Endodermal cell (in vitro differentiated cells): ENCODE measurements at regions not wholly inside any gene's neighbourhood (a gene's known extent, or its start where the extent isn't known, plus 50 kb on each side); places are given as distances from the start of the nearest gene placed in this dataset.

Experiments
- DNase-seq: peaks from one replicate; pipeline ENCODE4 v3.0.0-alpha.2; 2017
- H3K27ac ChIP-seq: 2 replicates; pipeline ENCODE4 v1.5.1; 2013; ENCODE audit warnings: mild to moderate bottlenecking, low read depth, low read length, moderate library complexity
- H3K27me3 ChIP-seq: 2 replicates; pipeline ENCODE4 v1.6.1; 2013; ENCODE audit warnings: mild to moderate bottlenecking, low read length, moderate library complexity; ENCODE audit not compliant: insufficient read depth, control insufficient read depth, poor library complexity, severe bottlenecking
- H3K36me3 ChIP-seq: 2 replicates; pipeline ENCODE4 v1.7.0; 2013; ENCODE audit warnings: mild to moderate bottlenecking, low read length, moderate library complexity; ENCODE audit not compliant: control insufficient read depth, insufficient read depth
- H3K4me1 ChIP-seq: one replicate; pipeline ENCODE4 v1.7.0; 2013; ENCODE audit warnings: low read length; ENCODE audit not compliant: control insufficient read depth, insufficient read depth
- H3K4me3 ChIP-seq: 2 replicates; pipeline ENCODE4 v1.5.1; 2013; ENCODE audit warnings: mild to moderate bottlenecking, low read length, moderate library complexity
- H3K9ac ChIP-seq: 2 replicates; pipeline ENCODE4 v1.6.1; 2013; ENCODE audit warnings: mild to moderate bottlenecking, low read length, moderate library complexity; ENCODE audit not compliant: poor library complexity, severe bottlenecking; ENCODE audit errors: extremely low read depth
- H3K9me3 ChIP-seq: 2 replicates; pipeline ENCODE4 v1.6.1; 2013; ENCODE audit warnings: mild to moderate bottlenecking, low read length, moderate library complexity; ENCODE audit not compliant: control insufficient read depth
- H3K27ac Mint-ChIP-seq: 2 replicates; pipeline ENCODE4 v1.8.0; 2020; ENCODE audit warnings: mixed read lengths
- H3K27me3 Mint-ChIP-seq: 2 replicates; pipeline ENCODE4 v1.8.0; 2021; ENCODE audit warnings: mild to moderate bottlenecking, mixed read lengths; ENCODE audit not compliant: insufficient read depth
- H3K36me3 Mint-ChIP-seq: 2 replicates; pipeline ENCODE4 v1.8.0; 2020; ENCODE audit warnings: low read depth, mixed read lengths
- H3K4me1 Mint-ChIP-seq: 2 replicates; pipeline ENCODE4 v1.8.0; 2020; ENCODE audit warnings: mixed read lengths
- H3K4me3 Mint-ChIP-seq: 2 replicates; pipeline ENCODE4 v1.8.0; 2020; ENCODE audit warnings: mild to moderate bottlenecking, moderate library complexity, mixed read lengths
- H3K9me3 Mint-ChIP-seq: 2 replicates; pipeline ENCODE4 v1.8.0; 2020; ENCODE audit warnings: mild to moderate bottlenecking, mixed read lengths
- WGBS, 2 experiments: methylation state at CpG; one replicate each; pipeline versions ENCODE4 v1.1.5 to v1.1.7; 2013; ENCODE audit warnings: missing lambda C conversion rate in 2 of 2, mixed read lengths in 1 of 2; ENCODE audit not compliant: insufficient coverage in 1 of 2, insufficient read length in 1 of 2; 5-methylcytosine and 5-hydroxymethylcytosine counted together
- TF ChIP-seq, protein P1 (sequence below): fragments of 200-600 bp; sonication (generic); conservative IDR thresholded peaks from 2 replicates; pipeline ENCODE4 v1.5.0; 2021; ENCODE audit warnings: antibody characterized with exemption, mild to moderate bottlenecking

DNA sequence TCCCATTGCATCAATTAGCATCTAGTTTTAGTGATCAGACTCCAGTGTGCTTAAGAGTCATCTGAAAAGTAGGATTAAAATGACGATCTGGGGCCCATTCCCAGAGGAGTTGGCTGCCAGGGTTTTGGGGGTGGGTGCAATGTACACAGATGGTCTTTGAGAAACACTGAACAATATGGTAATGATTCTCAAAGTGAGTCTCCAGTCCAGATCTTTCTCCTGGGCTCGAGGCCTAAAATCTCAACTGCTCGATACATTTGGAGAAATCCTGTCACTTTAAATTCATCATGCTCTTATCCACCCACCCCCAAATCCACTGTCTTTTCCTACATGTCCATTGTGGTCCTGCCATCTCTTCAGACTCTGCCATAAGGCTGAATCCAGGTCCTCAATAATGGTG lies 80.7 kb upstream of the MYLIP start:
- Histone ChIP-seq H3K4me3 (no peak overlapping the region), H3K9ac (no peak overlapping the region), H3K4me1 (no peaks in the 10 kb centered on the region), H3K9me3 (no peaks in the 10 kb centered on the region), H3K27me3 (no peaks in the 10 kb centered on the region), H3K27ac (no peak overlapping the region), H3K36me3 (no peaks in the 10 kb centered on the region)
- no peak for DNase-seq
- Mint-ChIP-seq H3K36me3 (no peaks in the 10 kb centered on the region), H3K27me3 (no peaks in the 10 kb centered on the region), H3K4me3 (no peak overlapping the region), H3K9me3 (no peaks in the 10 kb centered on the region), H3K27ac (no peak overlapping the region), H3K4me1 (no peaks in the 10 kb centered on the region)
- 91 to 100% methylated on average over 1 to 3 of the region's 3 CpGs for WGBS, 2 experiments
- TF ChIP-seq, protein P1, sequence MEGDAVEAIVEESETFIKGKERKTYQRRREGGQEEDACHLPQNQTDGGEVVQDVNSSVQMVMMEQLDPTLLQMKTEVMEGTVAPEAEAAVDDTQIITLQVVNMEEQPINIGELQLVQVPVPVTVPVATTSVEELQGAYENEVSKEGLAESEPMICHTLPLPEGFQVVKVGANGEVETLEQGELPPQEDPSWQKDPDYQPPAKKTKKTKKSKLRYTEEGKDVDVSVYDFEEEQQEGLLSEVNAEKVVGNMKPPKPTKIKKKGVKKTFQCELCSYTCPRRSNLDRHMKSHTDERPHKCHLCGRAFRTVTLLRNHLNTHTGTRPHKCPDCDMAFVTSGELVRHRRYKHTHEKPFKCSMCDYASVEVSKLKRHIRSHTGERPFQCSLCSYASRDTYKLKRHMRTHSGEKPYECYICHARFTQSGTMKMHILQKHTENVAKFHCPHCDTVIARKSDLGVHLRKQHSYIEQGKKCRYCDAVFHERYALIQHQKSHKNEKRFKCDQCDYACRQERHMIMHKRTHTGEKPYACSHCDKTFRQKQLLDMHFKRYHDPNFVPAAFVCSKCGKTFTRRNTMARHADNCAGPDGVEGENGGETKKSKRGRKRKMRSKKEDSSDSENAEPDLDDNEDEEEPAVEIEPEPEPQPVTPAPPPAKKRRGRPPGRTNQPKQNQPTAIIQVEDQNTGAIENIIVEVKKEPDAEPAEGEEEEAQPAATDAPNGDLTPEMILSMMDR: no peak

DNA sequence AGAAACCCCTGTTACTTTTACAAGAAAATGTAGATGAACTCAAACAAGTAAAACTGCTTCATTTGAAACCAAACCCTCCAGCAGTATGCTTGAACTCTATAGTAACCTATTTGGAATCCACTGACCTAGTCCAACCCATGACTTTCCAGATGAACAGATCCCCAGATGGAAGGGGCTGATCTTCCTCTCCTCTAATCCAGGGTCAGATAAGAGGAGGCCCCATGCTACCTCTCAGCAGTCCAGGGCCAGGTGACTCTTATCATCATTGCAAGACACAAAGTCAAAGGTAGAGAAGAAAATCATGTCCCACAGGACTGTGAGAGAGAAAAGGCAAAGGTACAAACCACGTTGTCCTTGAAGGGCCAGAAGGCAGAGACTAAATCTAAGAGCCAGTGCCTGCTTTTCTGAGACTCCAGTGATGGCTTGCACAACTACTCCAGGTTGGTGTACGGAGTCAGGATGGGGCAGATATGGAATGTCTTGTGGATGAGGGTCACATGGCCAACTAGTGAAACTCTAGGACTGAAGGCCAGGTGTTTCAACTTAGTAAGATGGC lies 81.4 kb upstream of the MYLIP start:
- Histone ChIP-seq H3K9ac (no peak overlapping the region), H3K36me3 (no peaks in the 10 kb centered on the region), H3K27me3 (no peaks in the 10 kb centered on the region), H3K4me1 (no peaks in the 10 kb centered on the region), H3K9me3 (no peaks in the 10 kb centered on the region), H3K4me3 (no peak overlapping the region), H3K27ac (no peak overlapping the region)
- TF ChIP-seq, protein P1: no peak
- no peak overlapping the region for H3K27ac Mint-ChIP-seq
- H3K4me3 Mint-ChIP-seq: no peak overlapping the region
- 88 to 100% methylated on average over 1 to 2 of the region's 2 CpGs for WGBS, 2 experiments
- H3K27me3 Mint-ChIP-seq: no peaks in the 10 kb centered on the region
- no peaks in the 10 kb centered on the region for H3K4me1 Mint-ChIP-seq
- H3K9me3 Mint-ChIP-seq: no peaks in the 10 kb centered on the region
- DNase-seq: no peak
- H3K36me3 Mint-ChIP-seq: no peaks in the 10 kb centered on the region

DNA sequence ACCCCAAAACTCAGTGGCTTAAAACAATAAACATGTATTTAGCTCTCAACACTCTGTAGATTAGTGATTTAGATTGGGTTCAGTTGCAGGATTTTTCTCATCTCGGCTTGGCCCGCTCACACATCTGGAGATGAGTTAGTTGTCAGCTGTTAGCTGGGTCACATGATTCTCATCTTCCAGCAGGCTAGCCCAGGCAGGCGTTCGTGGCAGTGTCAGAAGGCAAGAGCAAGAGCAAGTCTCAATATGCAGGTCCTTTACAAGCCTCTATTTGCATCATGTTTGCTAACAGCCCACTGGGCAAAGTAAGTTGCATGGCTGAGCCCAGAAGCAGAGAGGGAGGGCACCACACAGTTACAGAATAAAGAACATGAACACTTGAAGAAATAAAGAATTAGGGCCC lies 83.6 kb upstream of the MYLIP start:
- Histone ChIP-seq H3K27me3 (no peaks in the 10 kb centered on the region), H3K9ac (no peak overlapping the region), H3K9me3 (peaks cover 8% of the 10 kb centered on the region), H3K4me1 (no peaks in the 10 kb centered on the region), H3K27ac (no peak overlapping the region), H3K36me3 (no peaks in the 10 kb centered on the region), H3K4me3 (no peak overlapping the region)
- H3K27ac Mint-ChIP-seq: no peak overlapping the region
- H3K36me3 Mint-ChIP-seq: no peaks in the 10 kb centered on the region
- DNase-seq: no peak
- WGBS, 2 experiments: 50 to 70% methylated on average over 2 to 4 of the region's 4 CpGs
- TF ChIP-seq, protein P1: no peak
- H3K4me3 Mint-ChIP-seq: no peak overlapping the region
- no peaks in the 10 kb centered on the region for H3K4me1 Mint-ChIP-seq
- no peaks in the 10 kb centered on the region for H3K27me3 Mint-ChIP-seq
- H3K9me3 Mint-ChIP-seq: peaks cover 17% of the 10 kb centered on the region
